Tibial nerve (tissue), 4 donors: ENCODE measurements at regions not wholly inside any gene's neighbourhood (a gene's known extent, or its start where the extent isn't known, plus 50 kb on each side); places are given as distances from the start of the nearest gene placed in this dataset.

Source experiments
- CTCF ChIP-seq, 5 experiments: fragments of 200-600 bp in 3 of 5; fragments of 450-650 bp in 2 of 5; sonication (generic) in 3 of 5; IDR thresholded peaks; one replicate each; pipeline ENCODE4 v1.5.1; 2016 to 2019; ENCODE audit warnings: antibody characterized with exemption in 5 of 5, mild to moderate bottlenecking in 3 of 5, moderate library complexity in 2 of 5
- EP300 ChIP-seq, 2 donors: sonication (generic); formaldehyde crosslinking; IDR thresholded peaks; one replicate each; pipeline ENCODE4 v1.6.1; 2017; ENCODE audit warnings: antibody characterized with exemption in 2 of 2, mild to moderate bottlenecking in 1 of 2
- POLR2A ChIP-seq, 2 donors: fragments of 450-650 bp; IDR thresholded peaks; one replicate each; pipeline ENCODE4 v1.6.1; 2017; ENCODE audit warnings: antibody characterized with exemption in 2 of 2, mild to moderate bottlenecking in 2 of 2, moderate library complexity in 2 of 2

- TF ChIP-seq CTCF (IDR thresholded peaks at IDR 0.05), result no peak
- no peak for TF ChIP-seq EP300 (IDR thresholded peaks at IDR 0.05)
- no peak for TF ChIP-seq POLR2A (IDR thresholded peaks at IDR 0.05)
Measured at GRCh38 chr5:103942587-103943186, 380.1 kb upstream of the NUDT12 start.
